NCI-H2227 (cell line): ENCODE measurements at regions not wholly inside any gene's neighbourhood (a gene's known extent, or its start where the extent isn't known, plus 50 kb on each side); places are given as distances from the start of the nearest gene placed in this dataset.

ENCODE experiments used
- DNase-seq: peaks from one replicate; lab custom pipeline; 2025; ENCODE audit not compliant: unreplicated experiment; lab: John Stamatoyannopoulos, UW

DNA sequence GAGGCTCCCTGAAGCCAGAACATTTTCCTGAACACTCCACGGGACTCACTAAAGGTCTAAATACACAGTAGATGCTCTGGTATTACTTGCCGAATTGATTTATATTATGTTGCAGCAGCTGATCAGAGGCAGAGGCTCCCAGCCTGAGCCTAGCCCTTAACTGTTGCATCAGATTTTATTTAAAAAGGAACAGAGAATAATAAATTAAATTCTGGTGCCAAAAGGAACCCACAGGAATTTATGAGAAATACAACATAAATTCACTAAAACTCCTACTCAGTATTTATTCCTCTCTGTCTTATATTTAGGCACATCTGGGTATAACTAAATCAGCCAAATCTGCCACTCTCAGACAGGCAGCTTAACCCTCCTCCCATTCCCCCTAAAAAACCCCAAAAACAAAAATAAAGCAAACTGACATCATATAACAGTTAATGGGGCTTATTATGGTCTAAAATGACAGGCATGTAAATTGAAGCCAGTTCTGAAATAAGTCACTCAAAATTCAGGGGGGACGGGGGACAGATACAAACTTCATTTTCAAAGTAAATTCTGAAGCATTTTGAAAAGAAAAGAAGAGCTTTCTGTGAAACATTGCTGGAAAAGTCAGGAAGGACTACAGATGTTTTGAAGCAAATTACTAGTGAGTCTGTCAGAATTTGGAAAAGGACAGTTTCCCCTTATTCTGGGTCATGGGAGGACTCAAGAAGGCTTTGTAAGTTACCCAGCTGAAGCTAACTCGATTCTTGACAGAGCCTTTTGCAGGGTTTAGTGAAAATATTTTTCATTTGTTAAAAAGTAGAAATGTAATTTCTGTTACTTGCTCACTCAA lies 53.8 kb upstream of the CORO2B start:
- no peak for DNase-seq

DNA sequence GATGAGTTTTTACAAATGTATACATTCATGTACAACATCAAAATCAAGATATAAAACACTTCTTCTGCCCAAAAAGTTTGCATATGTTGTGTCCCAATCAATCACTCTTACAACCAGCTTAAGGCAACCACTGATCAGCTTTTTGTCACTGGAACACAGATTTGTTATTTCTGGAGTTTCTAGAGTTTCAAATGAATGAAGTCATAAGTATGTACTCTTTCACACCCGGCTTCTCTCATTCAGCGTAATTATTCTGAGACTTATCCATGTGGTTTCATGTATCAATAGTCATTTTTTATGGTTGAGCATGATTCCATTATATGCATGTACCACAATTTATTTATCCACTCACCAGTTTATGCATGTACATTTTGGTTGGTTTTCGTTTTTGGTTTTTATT lies 53.0 kb upstream of the CORO2B start:
- no peak for DNase-seq

DNA sequence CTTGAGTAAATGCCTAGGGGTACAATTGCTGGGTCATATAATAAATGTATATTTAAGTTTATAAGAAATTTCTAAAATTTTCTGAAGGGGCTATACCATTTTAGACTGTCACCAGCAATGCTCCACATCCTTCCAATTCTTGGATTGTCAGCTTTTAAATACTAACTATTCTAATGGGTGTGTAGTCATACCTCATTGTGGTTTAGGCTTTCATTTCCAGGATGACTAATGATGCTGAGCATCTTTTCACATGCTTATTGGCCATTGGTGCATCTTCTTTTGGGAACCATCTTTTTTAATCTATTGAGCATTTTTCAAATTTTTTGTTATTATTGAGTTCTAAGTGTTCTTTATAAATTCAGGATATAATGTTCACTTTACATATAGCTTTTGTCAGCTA lies 52.5 kb upstream of the CORO2B start:
- no peak for DNase-seq

DNA sequence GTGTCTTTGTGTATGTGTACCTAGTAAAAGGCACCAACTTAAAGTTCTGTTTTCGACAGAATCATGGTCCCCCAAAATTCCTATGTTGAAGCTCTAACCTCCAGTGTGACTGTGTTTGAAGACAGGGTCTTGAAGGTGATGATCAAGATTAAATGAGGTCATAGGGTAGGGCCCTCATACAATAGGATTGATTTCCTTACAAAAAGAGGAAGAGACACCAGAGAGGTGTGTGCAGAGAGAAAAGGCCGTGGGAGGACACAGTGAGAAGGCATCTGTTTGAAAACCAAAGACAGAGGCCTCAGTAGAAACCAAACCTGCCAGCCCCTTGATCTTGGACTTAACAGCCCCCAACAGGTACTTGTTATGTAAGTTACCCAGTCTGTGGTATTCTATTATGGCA lies 52.0 kb upstream of the CORO2B start:
- DNase-seq, result no peak

DNA sequence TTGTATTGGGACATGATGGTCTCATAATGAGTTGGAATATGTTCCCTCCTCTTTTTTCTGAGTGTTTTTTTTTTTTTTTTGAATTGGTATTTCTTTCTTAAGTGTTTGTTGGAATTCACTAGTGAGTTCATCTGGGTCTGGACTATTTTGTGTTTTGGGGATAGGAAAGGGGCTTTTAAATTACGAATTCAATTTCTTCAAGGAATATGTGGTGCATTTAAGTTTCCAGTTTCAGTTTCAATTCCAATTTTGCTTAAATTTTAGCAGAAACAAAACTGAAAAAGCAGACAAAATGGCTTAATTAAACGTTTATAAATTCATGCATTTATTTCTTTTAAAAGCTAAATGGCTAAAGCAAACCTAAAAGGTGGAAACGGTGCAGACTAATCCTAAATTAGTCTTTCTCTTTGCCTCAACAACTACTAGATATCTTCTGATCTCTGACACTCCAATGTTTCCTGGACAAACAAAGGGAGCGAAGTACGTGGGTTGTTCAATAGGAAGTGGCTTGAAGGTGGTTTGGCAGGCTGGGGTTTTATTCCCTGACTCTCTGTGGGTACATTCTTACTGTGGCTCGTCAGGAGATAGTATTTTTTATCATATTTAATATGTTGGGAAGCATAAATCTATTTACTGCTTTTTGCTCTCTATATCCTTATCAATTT lies 50.0 kb upstream of the CORO2B start:
- DNase-seq, result no peak
